H1 (cell line): ENCODE measurements at regions not wholly inside any gene's neighbourhood (a gene's known extent, or its start where the extent isn't known, plus 50 kb on each side); places are given as distances from the start of the nearest gene placed in this dataset.

Experiments
- CTCF ChIA-PET: fragments of 300-600 bp; sonication (Branson Sonifier 250); formaldehyde crosslinking; loops from one replicate; lab custom pipeline; 2021; ENCODE audit not compliant: partially characterized antibody; lab: Charles Lee
- POLR2A ChIA-PET: fragments of 300-600 bp; sonication (Branson Sonifier 250); formaldehyde crosslinking; loops from one replicate; lab custom pipeline; 2021; ENCODE audit warnings: inconsistent platforms; ENCODE audit not compliant: partially characterized antibody; lab: Charles Lee
- DNase-seq, 2 experiments: peaks; one replicate each; pipeline versions ENCODE4 v3.0.0 to v3.0.0-alpha.2; 2010 to 2022; ENCODE audit warnings: low spot score in 2 of 2, low read depth in 1 of 2, mixed read lengths in 1 of 2
- FAIRE-seq: peaks from 2 replicates; lab custom pipeline; 2011; peaks lifted over from hg19 to GRCh38; lab: Jason Lieb, UNC
- H2AFZ ChIP-seq: 2 replicates; pipeline ENCODE4 v1.8.1; 2012; ENCODE audit warnings: low read length, inconsistent platforms
- H2AK5ac ChIP-seq: 2 replicates; pipeline ENCODE4 v1.6.1; 2013; ENCODE audit warnings: low read depth, low read length
- H2BK120ac ChIP-seq: replicated peaks from 2 replicates; pipeline ENCODE3; 2013; ENCODE audit warnings: low read depth, low read length, inconsistent platforms
- H2BK12ac ChIP-seq: 2 replicates; pipeline ENCODE4 v1.6.1; 2013; ENCODE audit warnings: low read depth, low read length
- H2BK15ac ChIP-seq: 2 replicates; pipeline ENCODE4 v1.6.1; 2013; ENCODE audit warnings: low read length
- H2BK20ac ChIP-seq: 2 replicates; pipeline ENCODE4 v1.6.1; 2013; ENCODE audit warnings: low read length
- H2BK5ac ChIP-seq: 2 replicates; pipeline ENCODE4 v1.6.1; 2013; ENCODE audit warnings: low read depth, low read length
- H3K14ac ChIP-seq: 2 replicates; pipeline ENCODE4 v1.6.1; 2013; ENCODE audit warnings: inconsistent platforms; ENCODE audit not compliant: insufficient read length
- H3K18ac ChIP-seq: 2 replicates; pipeline ENCODE4 v1.6.1; 2013; ENCODE audit warnings: low read length; ENCODE audit errors: extremely low read depth
- H3K23ac ChIP-seq: 2 replicates; pipeline ENCODE4 v1.6.1; 2013; ENCODE audit warnings: inconsistent platforms; ENCODE audit not compliant: insufficient read length
- H3K23me2 ChIP-seq: 2 replicates; pipeline ENCODE4 v1.6.1; 2013; ENCODE audit warnings: low read depth, low read length
- H3K27ac ChIP-seq: 2 replicates; pipeline ENCODE4 v1.6.1; 2011; ENCODE audit warnings: low read depth, low read length, inconsistent platforms
- H3K27me3 ChIP-seq, 4 experiments: replicated peaks in 1 of 4; 1 replicate in 1 of 4; 2 replicates in 3 of 4; pipeline versions ENCODE4 v1.6.1 to v1.8.1; 2011 to 2013; ENCODE audit warnings: low read length in 3 of 4, mild to moderate bottlenecking in 3 of 4, inconsistent platforms in 2 of 4, mixed read lengths in 2 of 4, moderate library complexity in 1 of 4; ENCODE audit not compliant: control insufficient read depth in 3 of 4, insufficient read depth in 3 of 4; ENCODE audit errors: extremely low read depth in 1 of 4
- H3K36me3 ChIP-seq, 4 experiments: 2 replicates each; pipeline versions ENCODE4 v1.6.1 to v1.8.1; 2011 to 2013; ENCODE audit warnings: mild to moderate bottlenecking in 4 of 4, low read length in 3 of 4, moderate library complexity in 2 of 4, control low read depth in 1 of 4, inconsistent platforms in 1 of 4; ENCODE audit not compliant: insufficient read depth in 4 of 4, control insufficient read depth in 2 of 4
- H3K4ac ChIP-seq: replicated peaks from 2 replicates; pipeline ENCODE3; 2013; ENCODE audit warnings: low read length, low read depth, mixed read lengths, inconsistent platforms; ENCODE audit not compliant: insufficient read length
- H3K4me1 ChIP-seq, 4 experiments: replicated peaks in 1 of 4; 1 replicate in 1 of 4; 2 replicates in 3 of 4; pipeline versions ENCODE4 v1.6.1 to v1.8.1; 2011 to 2013; ENCODE audit warnings: low read length in 3 of 4, inconsistent platforms in 2 of 4, mixed read lengths in 1 of 4; ENCODE audit not compliant: insufficient read depth in 4 of 4, control insufficient read depth in 3 of 4
- H3K4me2 ChIP-seq, 2 experiments: 2 replicates each; pipeline versions ENCODE4 v1.6.1 to v1.8.1; 2011 to 2013; ENCODE audit warnings: low read depth in 2 of 2, low read length in 2 of 2, control low read depth in 1 of 2, inconsistent platforms in 1 of 2, mild to moderate bottlenecking in 1 of 2; ENCODE audit not compliant: insufficient read depth in 1 of 2
- H3K4me3 ChIP-seq, 4 experiments: fragments of 200-600, 300-600 bp in 1 of 4; sonication (generic), shearing (Covaris generic), sonication (Bioruptor Twin) in 1 of 4; 2 replicates each; pipeline versions ENCODE4 v1.5.1 to v1.8.1; 2011 to 2016; ENCODE audit warnings: low read length in 4 of 4, low read depth in 3 of 4, control low read depth in 2 of 4, inconsistent platforms in 2 of 4, mild to moderate bottlenecking in 2 of 4, mixed read lengths in 1 of 4, moderate library complexity in 1 of 4; ENCODE audit not compliant: insufficient read depth in 2 of 4; ENCODE audit errors: extremely low read depth in 1 of 4
- H3K56ac ChIP-seq: replicated peaks from 2 replicates; pipeline ENCODE3; 2013; ENCODE audit warnings: low read depth, mild to moderate bottlenecking, mixed read lengths, low read length, inconsistent platforms; ENCODE audit not compliant: insufficient read length
- H3K79me1 ChIP-seq: 2 replicates; pipeline ENCODE4 v1.6.1; 2013; ENCODE audit warnings: low read depth, low read length, control low read depth
- H3K79me2 ChIP-seq, 2 experiments: 2 replicates each; pipeline versions ENCODE4 v1.6.1 to v1.8.1; 2012 to 2013; ENCODE audit warnings: low read length in 2 of 2, mild to moderate bottlenecking in 2 of 2, inconsistent platforms in 1 of 2; ENCODE audit not compliant: insufficient read depth in 2 of 2, control insufficient read depth in 1 of 2
- H3K9ac ChIP-seq, 4 experiments: replicated peaks in 1 of 4; 1 replicate in 1 of 4; 2 replicates in 3 of 4; pipeline versions ENCODE4 v1.6.1 to v1.8.1; 2011 to 2013; ENCODE audit warnings: low read depth in 3 of 4, low read length in 3 of 4, control low read depth in 2 of 4, mild to moderate bottlenecking in 2 of 4, moderate library complexity in 2 of 4, inconsistent platforms in 1 of 4; ENCODE audit errors: extremely low read depth in 1 of 4
- H3K9me3 ChIP-seq, 2 experiments: 2 replicates each; pipeline versions ENCODE4 v1.6.1 to v1.8.1; 2012 to 2013; ENCODE audit warnings: mild to moderate bottlenecking in 2 of 2, moderate library complexity in 2 of 2, control low read depth in 1 of 2, inconsistent platforms in 1 of 2, low read depth in 1 of 2, low read length in 1 of 2, mixed read lengths in 1 of 2; ENCODE audit not compliant: insufficient read depth in 2 of 2
- H4K20me1 ChIP-seq, 2 experiments: replicated peaks in 1 of 2; 2 replicates each; pipeline versions ENCODE3 to v1.8.1; 2011 to 2013; ENCODE audit warnings: inconsistent platforms in 2 of 2, low read length in 2 of 2, mild to moderate bottlenecking in 1 of 2; ENCODE audit not compliant: insufficient read depth in 2 of 2, control insufficient read depth in 1 of 2
- H4K5ac ChIP-seq: 2 replicates; pipeline ENCODE4 v1.6.1; 2013; ENCODE audit warnings: low read length, low read depth, mixed read lengths, inconsistent platforms; ENCODE audit not compliant: insufficient read length
- H4K8ac ChIP-seq: 2 replicates; pipeline ENCODE4 v1.8.0; 2013; ENCODE audit warnings: mild to moderate bottlenecking, moderate library complexity, low read length, inconsistent platforms; ENCODE audit not compliant: insufficient read depth; ENCODE audit errors: extremely low read depth
- H4K91ac ChIP-seq: replicated peaks from 2 replicates; pipeline ENCODE3; 2013; ENCODE audit warnings: low read length, mixed read lengths, inconsistent platforms; ENCODE audit not compliant: insufficient read length
- HDAC2 ChIP-seq, 2 experiments: fragments of 300-600 bp in 1 of 2; sonication (generic) in 1 of 2; IDR thresholded peaks; 2 replicates each; pipeline ENCODE4 v1.6.1; 2011 to 2012; ENCODE audit warnings: low read depth in 2 of 2, low read length in 2 of 2, mild to moderate bottlenecking in 2 of 2, moderate library complexity in 2 of 2, borderline replicate concordance in 1 of 2, inconsistent platforms in 1 of 2
- WGBS, 2 experiments: shearing (Covaris generic) in 1 of 2; methylation state at CpG; one replicate each; pipeline versions ENCODE4 v1.1.6 to v1.1.7; 2013 to 2015; ENCODE audit warnings: low lambda C conversion rate in 2 of 2, mixed read lengths in 2 of 2, inconsistent platforms in 1 of 2, low coverage in 1 of 2, missing lambda C conversion rate in 1 of 2; ENCODE audit not compliant: insufficient replicate concordance in 2 of 2, insufficient coverage in 1 of 2, insufficient read length in 1 of 2; ENCODE audit errors: extremely low coverage in 1 of 2, missing lambda C conversion rate in 1 of 2; 5-methylcytosine and 5-hydroxymethylcytosine counted together

GRCh38 chr3:82080261-82080660, 318.8 kb upstream of the GBE1 start:
- no peak overlapping the region for H2BK20ac ChIP-seq
- CTCF ChIA-PET = interaction anchor here (1.1 to 1.9 kb wide), 2 partner anchors 52 to 171 kb away, joined by 3 to 6 read pairs; no protein-coding TSS in a partner anchor
- H2AK5ac ChIP-seq = no peak overlapping the region
- H3K9ac ChIP-seq = no peak overlapping the region
- H4K8ac ChIP-seq = no peak overlapping the region
- no peaks in the 10 kb centered on the region for H3K79me1 ChIP-seq
- H3K79me2 ChIP-seq = no peaks in the 10 kb centered on the region
- H3K14ac ChIP-seq = no peak overlapping the region
- H3K23ac ChIP-seq = no peak overlapping the region
- H3K18ac ChIP-seq = no peak overlapping the region
- peaks cover 0 to 3% (median 1%) of the 10 kb centered on the region in 4 experiments; a peak in 2 of 7 replicates for H3K4me1 ChIP-seq
- no peaks in the 10 kb centered on the region for H3K9me3 ChIP-seq
- POLR2A ChIA-PET = no interaction called here
- H3K56ac ChIP-seq = no peak overlapping the region
- H3K4ac ChIP-seq = no peak overlapping the region
- H2AFZ ChIP-seq = peak overlapping the region; percentile 95
- no peaks in the 10 kb centered on the region for H3K23me2 ChIP-seq
- H3K4me2 ChIP-seq = no peak overlapping the region
- H4K5ac ChIP-seq = no peak overlapping the region
- TF ChIP-seq HDAC2 (IDR thresholded peaks at IDR 0.05; ENCODE audit: borderline replicate concordance in 1 of 2, low read depth in 2 of 2, low read length in 2 of 2) = no peak
- FAIRE-seq (no peak), DNase-seq (no peak)
- no peaks in the 10 kb centered on the region for H3K27me3 ChIP-seq
- no peak overlapping the region for H4K91ac ChIP-seq
- no peak overlapping the region for H3K4me3 ChIP-seq
- 84% methylated on average over 3 of the region's 3 CpGs; no CpG with 5 or more reads in 1 of the 2 experiments for WGBS, 2 experiments
- H3K36me3 ChIP-seq = no peaks in the 10 kb centered on the region
- H2BK5ac ChIP-seq = no peak overlapping the region
- no peak overlapping the region for H3K27ac ChIP-seq
- no peak overlapping the region for H2BK15ac ChIP-seq
- H2BK120ac ChIP-seq = no peak overlapping the region
- H4K20me1 ChIP-seq = no peaks in the 10 kb centered on the region
- no peak overlapping the region for H2BK12ac ChIP-seq
